Calu3 (cell line): ENCODE measurements at regions not wholly inside any gene's neighbourhood (a gene's known extent, or its start where the extent isn't known, plus 50 kb on each side); places are given as distances from the start of the nearest gene placed in this dataset.

ENCODE experiments used
- BruUV-seq: library from RNA; stranded (reverse); fragments of 400-500 nt; replicated peaks from 2 replicates; lab custom pipeline; 2021; lab: Mats Ljungman, UMichigan
- CTCF ChIA-PET: fragments of 300-600 bp; sonication (Branson Sonifier 250); formaldehyde crosslinking; loops from one replicate; lab custom pipeline; 2022; ENCODE audit warnings: antibody characterized with exemption; lab: Charles Lee
- DNase-seq: peaks from one replicate; pipeline ENCODE4 v3.0.0; 2022
- H3K27ac Mint-ChIP-seq: one replicate; pipeline ENCODE4 v1.8.0; 2022; ENCODE audit warnings: mixed read lengths; ENCODE audit not compliant: unreplicated experiment
- H3K27me3 Mint-ChIP-seq: one replicate; pipeline ENCODE4 v1.8.0; 2022; ENCODE audit warnings: mixed read lengths; ENCODE audit not compliant: unreplicated experiment
- H3K36me3 Mint-ChIP-seq: one replicate; pipeline ENCODE4 v1.8.0; 2022; ENCODE audit warnings: mild to moderate bottlenecking, moderate library complexity, mixed read lengths; ENCODE audit not compliant: insufficient read depth, unreplicated experiment
- H3K4me1 Mint-ChIP-seq: one replicate; pipeline ENCODE4 v1.8.0; 2022; ENCODE audit warnings: mild to moderate bottlenecking, low read depth, mixed read lengths; ENCODE audit not compliant: unreplicated experiment
- H3K4me3 Mint-ChIP-seq: one replicate; pipeline ENCODE4 v1.8.0; 2022; ENCODE audit warnings: mild to moderate bottlenecking, low read depth, moderate library complexity, mixed read lengths; ENCODE audit not compliant: unreplicated experiment
- H3K9me3 Mint-ChIP-seq: one replicate; pipeline ENCODE4 v1.8.0; 2022; ENCODE audit warnings: low read depth, mixed read lengths; ENCODE audit not compliant: unreplicated experiment
- CTCF ChIP-seq: fragments of 200-600 bp; IDR thresholded peaks from one replicate; pipeline ENCODE4 v1.8.0; 2022; ENCODE audit warnings: antibody characterized with exemption; ENCODE audit not compliant: unreplicated experiment
- intact Hi-C: fragments of 100-400 bp; cut with micrococcal nuclease; formaldehyde crosslinking; loops from one replicate; pipeline ENCODE4 v1.10.0; 2022; ENCODE audit not compliant: unreplicated experiment

- no peak for TF ChIP-seq CTCF
- no peaks in the 10 kb centered on the region for H3K36me3 Mint-ChIP-seq
- DNase-seq = no peak
- CTCF ChIA-PET = no interaction called here
- no TSS peak for BruUV-seq
- no peaks in the 10 kb centered on the region for H3K4me1 Mint-ChIP-seq
- no peak overlapping the region for H3K27ac Mint-ChIP-seq
- H3K9me3 Mint-ChIP-seq = peaks cover 5% of the 10 kb centered on the region
- no peaks in the 10 kb centered on the region for H3K27me3 Mint-ChIP-seq
- intact Hi-C loops = no loop called here
- H3K4me3 Mint-ChIP-seq = no peak overlapping the region
Observed at GRCh38 chr12:5213990-5214389, 170.3 kb downstream of the KCNA5 start.

DNA sequence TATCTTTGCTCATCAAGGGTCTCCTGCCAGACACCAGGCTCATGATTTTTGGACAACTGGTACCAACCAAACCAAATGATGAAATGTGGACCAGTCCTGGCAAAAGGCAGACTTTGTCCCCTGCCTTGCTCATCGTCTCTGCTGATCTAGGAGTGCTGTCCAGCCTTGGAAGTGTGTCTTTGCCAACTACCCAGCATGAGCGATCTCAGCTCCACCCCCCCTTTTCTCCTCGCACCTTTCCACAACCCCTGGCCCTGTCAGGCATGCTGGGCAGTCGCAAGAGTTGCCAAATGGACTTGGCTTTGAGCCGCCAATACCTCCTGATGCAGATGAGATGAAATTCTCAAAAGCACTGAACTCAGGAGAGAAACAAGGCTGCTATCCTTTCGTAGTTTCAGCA, 174.3 kb downstream of the KCNA5 start:
- no peaks in the 10 kb centered on the region for H3K27me3 Mint-ChIP-seq
- no peak overlapping the region for H3K27ac Mint-ChIP-seq
- H3K4me3 Mint-ChIP-seq = no peak overlapping the region
- no peak for DNase-seq
- no TSS peak for BruUV-seq
- no peak for TF ChIP-seq CTCF
- CTCF ChIA-PET = no interaction called here
- peaks cover 6% of the 10 kb centered on the region for H3K9me3 Mint-ChIP-seq
- H3K36me3 Mint-ChIP-seq = no peaks in the 10 kb centered on the region
- no peaks in the 10 kb centered on the region for H3K4me1 Mint-ChIP-seq
- intact Hi-C loops = no loop called here

GRCh38 chr12:5220099-5220498, 176.4 kb downstream of the KCNA5 start:
- no peak overlapping the region for H3K27ac Mint-ChIP-seq
- CTCF ChIA-PET = interaction anchor here (0.6 kb wide), 1 partner anchor 347 kb away, joined by 3 read pairs; no protein-coding TSS in a partner anchor
- no peak for TF ChIP-seq CTCF
- H3K4me3 Mint-ChIP-seq = no peak overlapping the region
- no peaks in the 10 kb centered on the region for H3K4me1 Mint-ChIP-seq
- no peak for DNase-seq
- BruUV-seq = no TSS peak
- H3K9me3 Mint-ChIP-seq = peaks cover 6% of the 10 kb centered on the region
- intact Hi-C loops = no loop called here
- H3K36me3 Mint-ChIP-seq = no peaks in the 10 kb centered on the region
- no peaks in the 10 kb centered on the region for H3K27me3 Mint-ChIP-seq

GRCh38 chr12:5220835-5221234, 177.2 kb downstream of the KCNA5 start:
- no TSS peak for BruUV-seq
- no peak overlapping the region for H3K27ac Mint-ChIP-seq

More at GRCh38 chr12:5220835-5221234, 177.2 kb downstream of the KCNA5 start:
- CTCF ChIA-PET = no interaction called here
- no peak for DNase-seq
- H3K27me3 Mint-ChIP-seq = no peaks in the 10 kb centered on the region
- H3K9me3 Mint-ChIP-seq = peaks cover 6% of the 10 kb centered on the region
- H3K36me3 Mint-ChIP-seq = no peaks in the 10 kb centered on the region
- no peak for TF ChIP-seq CTCF
- H3K4me1 Mint-ChIP-seq = no peaks in the 10 kb centered on the region
- no peak overlapping the region for H3K4me3 Mint-ChIP-seq
- intact Hi-C loops = no loop called here
